Left cardiac atrium (tissue), 4 donors: ENCODE measurements at regions not wholly inside any gene's neighbourhood (a gene's known extent, or its start where the extent isn't known, plus 50 kb on each side); places are given as distances from the start of the nearest gene placed in this dataset.

Experiments
- ATAC-seq, 2 donors: fragments of 200-7000 bp; cut with Tn5 transposase; one replicate each; pipeline ENCODE4 v1.9.1; 2020; ENCODE audit warnings: mild to moderate bottlenecking in 2 of 2, moderate library complexity in 2 of 2
- DNase-seq: peaks from one replicate; pipeline ENCODE4 v3.0.0-alpha.2; 2020
- intact Hi-C, 2 donors: fragments of 100-400 bp; cut with DNase I; formaldehyde crosslinking; loops; one replicate each; pipeline versions ENCODE4 v1.14.1 to v1.15.1; 2022 to 2023
- donor health status: DM: no; HTN: yes; CAD: no.
- donor health status: DM: no; HTN: yes; CAD: no; lungs with severe emphysema.
- donor health status: DM: yes; HTN: yes; CAD: no.
- donor health status: Dilated cardiomyopathy.

- ATAC-seq = no peak
- intact Hi-C loops = no loop called here
Observed at GRCh38 chr2:49288902-49289700, 134.8 kb upstream of the FSHR start.

GRCh38 chr2:49288113-49288705 is 133.9 kb upstream of the FSHR start:
- intact Hi-C loops = no loop called here
- ATAC-seq (peak; percentile 72 to 87), DNase-seq (no peak)

More at GRCh38 chr2:49288902-49289700, 134.8 kb upstream of the FSHR start:
- DNase-seq = no peak

GRCh38 chr2:49286726-49287125 is 132.4 kb upstream of the FSHR start:
- intact Hi-C loops = no loop called here
- ATAC-seq (no peak), DNase-seq (no peak)

GRCh38 chr2:49286045-49286444 is 131.7 kb upstream of the FSHR start:
- DNase-seq (no peak), ATAC-seq (no peak)
- intact Hi-C loops = no loop called here

GRCh38 chr2:49278561-49278960 is 124.2 kb upstream of the FSHR start:
- DNase-seq = no peak
- ATAC-seq = no peak
- intact Hi-C loops = no loop called here

GRCh38 chr2:49278141-49278540 is 123.8 kb upstream of the FSHR start:
- intact Hi-C loops = no loop called here
- no peak for DNase-seq
- ATAC-seq = no peak

- DNase-seq (no peak), ATAC-seq (no peak)
- intact Hi-C loops = no loop called here
Observed at GRCh38 chr2:49271060-49271606, 116.8 kb upstream of the FSHR start.

GRCh38 chr2:49270091-49270490 is 115.8 kb upstream of the FSHR start:
- intact Hi-C loops = no loop called here
- DNase-seq = no peak

GRCh38 chr2:49265471-49265870 is 111.2 kb upstream of the FSHR start:
- DNase-seq = no peak
- intact Hi-C loops = no loop called here
- ATAC-seq = no peak

More at GRCh38 chr2:49270091-49270490, 115.8 kb upstream of the FSHR start:
- ATAC-seq = no peak

- ATAC-seq = no peak
Observed at GRCh38 chr2:49262801-49263560, 108.7 kb upstream of the FSHR start.

GRCh38 chr2:49261781-49262180 is 107.5 kb upstream of the FSHR start:
- intact Hi-C loops = loop anchor here in 1 of 2 donors (5.0 kb wide), 1 partner anchor 1136 kb away; no protein-coding TSS in a partner anchor
- ATAC-seq (no peak), DNase-seq (no peak)

More at GRCh38 chr2:49262801-49263560, 108.7 kb upstream of the FSHR start:
- intact Hi-C loops = loop anchor here in 1 of 2 donors (5.0 kb wide), 1 partner anchor 1134 kb away; no protein-coding TSS in a partner anchor
- no peak for DNase-seq

GRCh38 chr2:49260979-49261538 is 106.7 kb upstream of the FSHR start:
- ATAC-seq (no peak), DNase-seq (no peak)
- intact Hi-C loops = loop anchor here in 1 of 2 donors (5.0 kb wide), 1 partner anchor 1136 kb away; no protein-coding TSS in a partner anchor

GRCh38 chr2:49259926-49260325 is 105.6 kb upstream of the FSHR start:
- no peak for DNase-seq
- ATAC-seq = no peak
- intact Hi-C loops = loop anchor here in 1 of 2 donors (5.0 to 10.0 kb wide), 3 partner anchors 72 to 1137 kb away; no protein-coding TSS in a partner anchor

GRCh38 chr2:49255409-49255971 is 101.2 kb upstream of the FSHR start:
- no peak for ATAC-seq
- intact Hi-C loops = loop anchor here in 1 of 2 donors (5.0 to 10.0 kb wide), 2 partner anchors 77 to 879 kb away; no protein-coding TSS in a partner anchor

GRCh38 chr2:49254401-49254800 is 100.1 kb upstream of the FSHR start:
- DNase-seq = no peak
- intact Hi-C loops = loop anchor here in 1 of 2 donors (10.0 kb wide), 1 partner anchor 880 kb away; no protein-coding TSS in a partner anchor
- no peak for ATAC-seq

More at GRCh38 chr2:49255409-49255971, 101.2 kb upstream of the FSHR start:
- no peak for DNase-seq

- ATAC-seq (peak in 1 of 2 donors; percentile 41), DNase-seq (no peak)
- intact Hi-C loops = loop anchor here in 1 of 2 donors (10.0 kb wide), 1 partner anchor 883 kb away; no protein-coding TSS in a partner anchor
Observed at GRCh38 chr2:49251766-49252165, 97.5 kb upstream of the FSHR start.

GRCh38 chr2:49251251-49251650 is 96.9 kb upstream of the FSHR start:
- ATAC-seq = no peak
- no peak for DNase-seq
- intact Hi-C loops = loop anchor here in 1 of 2 donors (10.0 kb wide), 1 partner anchor 884 kb away; no protein-coding TSS in a partner anchor

GRCh38 chr2:49248506-49248905 is 94.2 kb upstream of the FSHR start:
- DNase-seq = peak; percentile 33
- peak; percentile 30 to 98 for ATAC-seq
- intact Hi-C loops = no loop called here
